ENCODE measurements at regions not wholly inside any gene's neighbourhood (a gene's known extent, or its start where the extent isn't known, plus 50 kb on each side); places are given as distances from the start of the nearest gene placed in this dataset.

- Histone ChIP-seq H3K27me3 (ENCODE audit: control insufficient read depth in 1 of 2, insufficient read depth in 2 of 2, low read length in 2 of 2) (no peaks in the 10 kb centered on the region), H3K4me2 (ENCODE audit: low read depth, low read length) (no peak overlapping the region), H3K36me3 (replicated peaks in 1 of 2; ENCODE audit: control insufficient read depth in 1 of 2, insufficient read depth in 2 of 2, low read length in 2 of 2) (no peaks in the 10 kb centered on the region), H3K4me3 (replicated peaks in 1 of 3; ENCODE audit: insufficient read depth in 1 of 3, low read depth in 2 of 3, low read length in 3 of 3) (no peak overlapping the region), H3K79me2 (ENCODE audit: insufficient read depth, low read length) (no peaks in the 10 kb centered on the region), H3K9ac (ENCODE audit: insufficient read depth, low read depth, low read length) (no peak overlapping the region), H3K27ac (ENCODE audit: extremely low read length, insufficient read depth, low read length) (no peak overlapping the region), H4K20me1 (ENCODE audit: insufficient read depth, low read length) (no peaks in the 10 kb centered on the region), H3K4me1 (ENCODE audit: insufficient read depth, low read length) (no peaks in the 10 kb centered on the region), H2AFZ (ENCODE audit: low read length) (no peak overlapping the region), H3K9me3 (ENCODE audit: low read length) (no peaks in the 10 kb centered on the region)
- BruUV-seq (replicated peaks) = no TSS peak
- TF ChIP-seq KAT8 (CRISPR knock-in tag; IDR thresholded peaks at IDR 0.05) (no peak), SUZ12 (IDR thresholded peaks at IDR 0.05; ENCODE audit: low read depth, low read length) (no peak), DR1 (CRISPR knock-in tag; IDR thresholded peaks at IDR 0.05) (no peak)
- FAIRE-seq (no peak), DNase-seq (ENCODE audit: low spot score) (no peak), ATAC-seq (no peak)
- ChIA-PET POLR2A (no interaction called here), CTCF (ENCODE audit: low intra/inter-chr PET ratio, low total read pairs) (no interaction called here)
- intact Hi-C loops (cut with micrococcal nuclease; ENCODE audit: unreplicated experiment) = no loop called here
- 6% methylated on average over 3 of the region's 3 CpGs for WGBS (ENCODE audit: low lambda C conversion rate)
- in situ Hi-C loops (cut with HindIII; ENCODE audit: extremely low pct_ligation_motif_present, low pct_unique_long_range_greater_than_20kb) = no loop called here
Observed at GRCh38 chr13:37413161-37413560, 185.4 kb downstream of the POSTN start.

GRCh38 chr13:37412241-37412921, 186.2 kb downstream of the POSTN start:
- in situ Hi-C loops (cut with HindIII; ENCODE audit: extremely low pct_ligation_motif_present, low pct_unique_long_range_greater_than_20kb) = no loop called here
- no peaks in the 10 kb centered on the region for H3K36me3 ChIP-seq (replicated peaks in 1 of 2; ENCODE audit: control insufficient read depth in 1 of 2, insufficient read depth in 2 of 2, low read length in 2 of 2)

More at GRCh38 chr13:37412241-37412921, 186.2 kb downstream of the POSTN start:
- ATAC-seq = no peak
- CTCF ChIA-PET (ENCODE audit: low intra/inter-chr PET ratio, low total read pairs) = no interaction called here
- no peaks in the 10 kb centered on the region for H3K79me2 ChIP-seq (ENCODE audit: insufficient read depth, low read length)
- no peak overlapping the region for H2AFZ ChIP-seq (ENCODE audit: low read length)
- POLR2A ChIA-PET = no interaction called here
- no peak overlapping the region for H3K9ac ChIP-seq (ENCODE audit: insufficient read depth, low read depth, low read length)
- DNase-seq (ENCODE audit: low spot score) = no peak
- TF ChIP-seq FOXK1 (CRISPR knock-in tag; IDR thresholded peaks at IDR 0.05; ENCODE audit: borderline replicate concordance, low read depth) = no peak
- TF ChIP-seq PHF5A (CRISPR knock-in tag; IDR thresholded peaks at IDR 0.05; ENCODE audit: low read depth, unreplicated experiment) = no peak
- TF ChIP-seq HIVEP1 (CRISPR knock-in tag; IDR thresholded peaks at IDR 0.05) = no peak
- no peak for TF ChIP-seq ZNF841 (CRISPR knock-in tag; IDR thresholded peaks at IDR 0.05; ENCODE audit: borderline replicate concordance)
- no peak for TF ChIP-seq ZNF530 (CRISPR knock-in tag; IDR thresholded peaks at IDR 0.05; ENCODE audit: low read depth)
- no peak for TF ChIP-seq PCBP1 (IDR thresholded peaks at IDR 0.05; ENCODE audit: borderline replicate concordance, low read depth, low read length)
- TF ChIP-seq SMAD1 (CRISPR knock-in tag; IDR thresholded peaks at IDR 0.05; ENCODE audit: borderline replicate concordance, low read depth) = no peak
- TF ChIP-seq ZSCAN12 (CRISPR knock-in tag; IDR thresholded peaks at IDR 0.05) = no peak
- TF ChIP-seq ZNF512B (CRISPR knock-in tag; IDR thresholded peaks at IDR 0.05; ENCODE audit: borderline replicate concordance) = no peak
- BruUV-seq (replicated peaks) = no TSS peak
- intact Hi-C loops (cut with micrococcal nuclease; ENCODE audit: unreplicated experiment) = no loop called here
- no peak overlapping the region for H3K27ac ChIP-seq (ENCODE audit: extremely low read length, insufficient read depth, low read length)
- no peak overlapping the region for H3K4me3 ChIP-seq (replicated peaks in 1 of 3; ENCODE audit: insufficient read depth in 1 of 3, low read depth in 2 of 3, low read length in 3 of 3)
- WGBS (ENCODE audit: low lambda C conversion rate) = 11% methylated on average over 2 of the region's 2 CpGs
- H4K20me1 ChIP-seq (ENCODE audit: insufficient read depth, low read length) = no peaks in the 10 kb centered on the region
- no peak overlapping the region for H3K4me2 ChIP-seq (ENCODE audit: low read depth, low read length)
- no peaks in the 10 kb centered on the region for H3K4me1 ChIP-seq (ENCODE audit: insufficient read depth, low read length)
- H3K27me3 ChIP-seq (ENCODE audit: control insufficient read depth in 1 of 2, insufficient read depth in 2 of 2, low read length in 2 of 2) = no peaks in the 10 kb centered on the region
- H3K9me3 ChIP-seq (ENCODE audit: low read length) = no peaks in the 10 kb centered on the region
- no peak for FAIRE-seq

All from HepG2 (cell line).